NCI-H1092 treated with DMSO at 0.1 percent for 48 hours (cell line): ENCODE measurements at regions not wholly inside any gene's neighbourhood (a gene's known extent, or its start where the extent isn't known, plus 50 kb on each side); places are given as distances from the start of the nearest gene placed in this dataset.
"Not testable (repeated sequence)": the region's sequence is repeated elsewhere in the genome, so short reads cannot be mapped to it uniquely, and the experiment has no call there.

Experiments
- DNase-seq: peaks from one replicate; lab custom pipeline; 2025; lab: John Stamatoyannopoulos, UW

- DNase-seq, result peak; percentile 49
Observed at GRCh38 chr17:21551081-21551881, 141.0 kb upstream of the KCNJ18 start.

- not testable (repeated sequence) for DNase-seq
Observed at GRCh38 chr17:21558921-21559320, 133.4 kb upstream of the KCNJ18 start.

- no peak for DNase-seq
Observed at GRCh38 chr17:21564262-21564661, 128.1 kb upstream of the KCNJ18 start.

- not testable (repeated sequence) for DNase-seq
Observed at GRCh38 chr17:21564757-21565156, 127.6 kb upstream of the KCNJ18 start.

GRCh38 chr17:21570427-21570826 is 121.9 kb upstream of the KCNJ18 start:
- not testable (repeated sequence) for DNase-seq

GRCh38 chr17:21572148-21572547 is 120.2 kb upstream of the KCNJ18 start:
- DNase-seq, result not testable (repeated sequence)

- not testable (repeated sequence) for DNase-seq
Observed at GRCh38 chr17:21573271-21573960, 118.9 kb upstream of the KCNJ18 start.

GRCh38 chr17:21573961-21574610 is 118.2 kb upstream of the KCNJ18 start:
- peak; percentile 9 for DNase-seq

GRCh38 chr17:21574611-21575255 is 117.6 kb upstream of the KCNJ18 start:
- not testable (repeated sequence) for DNase-seq

GRCh38 chr17:21578783-21579182 is 113.5 kb upstream of the KCNJ18 start:
- DNase-seq, result not testable (repeated sequence)

- DNase-seq, result no peak
Observed at GRCh38 chr17:21592774-21593173, 99.5 kb upstream of the KCNJ18 start.

GRCh38 chr17:21593452-21594105 is 98.7 kb upstream of the KCNJ18 start:
- DNase-seq, result not testable (repeated sequence)

- no peak for DNase-seq
Observed at GRCh38 chr17:21595086-21595485, 97.2 kb upstream of the KCNJ18 start.

- no peak for DNase-seq
Observed at GRCh38 chr17:21602176-21602575, 90.1 kb upstream of the KCNJ18 start.

GRCh38 chr17:21603292-21603691 is 89.0 kb upstream of the KCNJ18 start:
- DNase-seq, result not testable (repeated sequence)

GRCh38 chr17:21611443-21611842 is 80.9 kb upstream of the KCNJ18 start:
- not testable (repeated sequence) for DNase-seq

GRCh38 chr17:21612123-21613070 is 79.9 kb upstream of the KCNJ18 start:
- not testable (repeated sequence) for DNase-seq

- DNase-seq, result no peak
Observed at GRCh38 chr17:21613071-21613429, 79.3 kb upstream of the KCNJ18 start.

GRCh38 chr17:21626987-21627386 is 65.3 kb upstream of the KCNJ18 start:
- DNase-seq, result not testable (repeated sequence)
